Colonic mucosa (tissue), 4 donors: ENCODE measurements at regions not wholly inside any gene's neighbourhood (a gene's known extent, or its start where the extent isn't known, plus 50 kb on each side); places are given as distances from the start of the nearest gene placed in this dataset.

Experiments used
- DNase-seq: peaks from one replicate; pipeline ENCODE4 v3.0.0-alpha.2; 2020
- H3K27ac ChIP-seq: fragments of 200-600 bp; one replicate; pipeline ENCODE4 v1.8.0; 2021
- H3K27me3 ChIP-seq: fragments of 200-600 bp; one replicate; pipeline ENCODE4 v1.8.0; 2021
- H3K36me3 ChIP-seq: fragments of 200-600 bp; one replicate; pipeline ENCODE4 v1.8.0; 2021
- H3K4me1 ChIP-seq: fragments of 200-600 bp; one replicate; pipeline ENCODE4 v1.8.0; 2021; ENCODE audit warnings: mild to moderate bottlenecking
- H3K4me3 ChIP-seq: fragments of 200-600 bp; one replicate; pipeline ENCODE4 v1.8.0; 2021
- H3K9ac ChIP-seq, 2 donors: one replicate each; pipeline ENCODE4 v1.7.0; 2013; ENCODE audit warnings: control low read depth in 2 of 2, low read depth in 2 of 2, low read length in 2 of 2
- H3K9me3 ChIP-seq: fragments of 200-600 bp; one replicate; pipeline ENCODE4 v1.8.0; 2021
- intact Hi-C: fragments of 100-400 bp; cut with DNase I; formaldehyde crosslinking; loops from one replicate; pipeline ENCODE4 v1.14.1; 2022
- TF ChIP-seq, protein P1 (sequence below): fragments of 200-600 bp; IDR thresholded peaks from one replicate; pipeline ENCODE4 v1.8.0; 2022; ENCODE audit warnings: antibody characterized with exemption, mild to moderate bottlenecking
- donor health status: healthy.
- donor health status: DM: no; HTN: no; CAD: no.
- donor health status: DM: no; HTN: no; CAD: no.

- TF ChIP-seq, protein P1, sequence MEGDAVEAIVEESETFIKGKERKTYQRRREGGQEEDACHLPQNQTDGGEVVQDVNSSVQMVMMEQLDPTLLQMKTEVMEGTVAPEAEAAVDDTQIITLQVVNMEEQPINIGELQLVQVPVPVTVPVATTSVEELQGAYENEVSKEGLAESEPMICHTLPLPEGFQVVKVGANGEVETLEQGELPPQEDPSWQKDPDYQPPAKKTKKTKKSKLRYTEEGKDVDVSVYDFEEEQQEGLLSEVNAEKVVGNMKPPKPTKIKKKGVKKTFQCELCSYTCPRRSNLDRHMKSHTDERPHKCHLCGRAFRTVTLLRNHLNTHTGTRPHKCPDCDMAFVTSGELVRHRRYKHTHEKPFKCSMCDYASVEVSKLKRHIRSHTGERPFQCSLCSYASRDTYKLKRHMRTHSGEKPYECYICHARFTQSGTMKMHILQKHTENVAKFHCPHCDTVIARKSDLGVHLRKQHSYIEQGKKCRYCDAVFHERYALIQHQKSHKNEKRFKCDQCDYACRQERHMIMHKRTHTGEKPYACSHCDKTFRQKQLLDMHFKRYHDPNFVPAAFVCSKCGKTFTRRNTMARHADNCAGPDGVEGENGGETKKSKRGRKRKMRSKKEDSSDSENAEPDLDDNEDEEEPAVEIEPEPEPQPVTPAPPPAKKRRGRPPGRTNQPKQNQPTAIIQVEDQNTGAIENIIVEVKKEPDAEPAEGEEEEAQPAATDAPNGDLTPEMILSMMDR, result no peak
- no peaks in the 10 kb centered on the region for H3K27me3 ChIP-seq
- no peaks in the 10 kb centered on the region for H3K9me3 ChIP-seq
- no peak overlapping the region for H3K4me3 ChIP-seq
- H3K9ac ChIP-seq, result no peak overlapping the region
- no peak for DNase-seq
- H3K4me1 ChIP-seq, result no peaks in the 10 kb centered on the region
- no peak overlapping the region for H3K27ac ChIP-seq
- H3K36me3 ChIP-seq, result no peaks in the 10 kb centered on the region
- intact Hi-C loops, result no loop called here
Observed at GRCh38 chr1:79226963-79227362, 220.4 kb upstream of the ADGRL4 start.

GRCh38 chr1:79224537-79224936 lies 218.0 kb upstream of the ADGRL4 start:
- Histone ChIP-seq H3K4me3 (no peak overlapping the region), H3K9me3 (no peaks in the 10 kb centered on the region), H3K36me3 (no peaks in the 10 kb centered on the region), H3K27ac (no peak overlapping the region), H3K9ac (no peak overlapping the region), H3K27me3 (no peaks in the 10 kb centered on the region), H3K4me1 (no peaks in the 10 kb centered on the region)
- intact Hi-C loops, result no loop called here
- TF ChIP-seq, protein P1, result no peak
- no peak for DNase-seq

DNA sequence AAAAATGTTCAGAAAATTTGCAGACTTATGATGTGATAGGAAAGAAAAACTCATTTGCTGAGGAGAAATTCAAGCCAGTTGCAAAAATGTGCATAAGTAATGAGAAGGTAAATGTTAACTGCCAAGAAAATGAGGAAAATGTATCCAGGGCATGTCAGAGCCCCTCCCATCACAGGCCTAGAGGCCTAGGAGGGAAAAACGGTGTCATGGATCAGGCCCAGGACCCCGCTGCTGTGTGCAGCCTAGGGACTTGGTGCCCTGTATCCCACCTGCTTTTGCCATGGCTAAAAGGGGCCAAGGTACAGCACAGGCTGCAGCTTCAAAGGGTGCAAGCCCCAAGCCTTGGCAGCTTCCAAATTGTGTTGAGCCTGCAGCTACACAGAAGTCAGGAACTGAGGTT lies 214.0 kb upstream of the ADGRL4 start:
- Histone ChIP-seq H3K9ac (no peak overlapping the region), H3K36me3 (no peaks in the 10 kb centered on the region), H3K4me1 (no peaks in the 10 kb centered on the region), H3K4me3 (no peak overlapping the region), H3K9me3 (no peaks in the 10 kb centered on the region), H3K27me3 (no peaks in the 10 kb centered on the region), H3K27ac (no peak overlapping the region)
- no peak for DNase-seq
- intact Hi-C loops, result no loop called here
- TF ChIP-seq, protein P1, result no peak

DNA sequence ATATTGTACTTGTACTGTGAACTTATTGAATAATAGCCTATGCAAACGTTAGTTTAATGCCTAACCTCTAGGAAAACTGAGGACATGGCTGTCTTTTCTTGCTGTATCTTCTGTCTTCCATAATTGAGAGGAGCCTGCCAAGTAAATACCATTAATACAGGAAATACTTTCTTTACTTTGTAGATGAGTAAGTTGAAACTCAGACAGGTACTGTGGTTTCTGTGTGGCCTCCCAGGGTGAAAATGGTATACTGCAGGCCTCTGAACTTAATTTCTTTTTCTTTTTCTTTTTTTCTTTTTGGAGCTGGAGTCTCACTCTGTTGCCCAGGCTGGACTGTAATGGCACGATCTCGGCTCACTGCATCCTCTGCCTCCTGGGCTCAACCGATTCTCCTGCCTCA lies 208.8 kb upstream of the ADGRL4 start:
- H3K27ac ChIP-seq, result no peak overlapping the region

DNA sequence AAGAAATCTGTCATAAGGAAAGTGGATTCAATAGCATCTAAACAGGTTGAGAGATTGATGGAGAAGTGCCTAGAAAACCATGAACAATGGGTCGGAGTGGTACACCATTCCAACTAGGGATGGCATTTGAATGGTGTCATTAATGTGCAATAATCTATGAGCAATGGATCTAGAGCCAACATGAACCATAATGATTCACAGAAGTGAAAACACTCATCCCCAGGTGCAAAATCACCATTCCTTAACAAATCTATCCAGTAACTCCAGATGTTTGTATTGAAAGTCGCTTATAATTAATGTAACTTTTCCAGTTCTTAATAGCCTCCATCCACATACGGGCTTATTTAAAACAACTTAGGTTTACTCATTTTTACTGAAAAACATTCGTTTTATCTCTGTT lies 201.3 kb upstream of the ADGRL4 start:
- no peak overlapping the region for H3K4me3 ChIP-seq
- intact Hi-C loops, result no loop called here
- no peaks in the 10 kb centered on the region for H3K9me3 ChIP-seq
- H3K36me3 ChIP-seq, result no peaks in the 10 kb centered on the region
- H3K27me3 ChIP-seq, result no peaks in the 10 kb centered on the region
- H3K27ac ChIP-seq, result no peak overlapping the region
- H3K4me1 ChIP-seq, result no peaks in the 10 kb centered on the region
- H3K9ac ChIP-seq, result no peak overlapping the region
- TF ChIP-seq, protein P1, result no peak
- DNase-seq, result no peak

More for the DNA sequence above, 208.8 kb upstream of the ADGRL4 start:
- intact Hi-C loops, result no loop called here
- no peaks in the 10 kb centered on the region for H3K4me1 ChIP-seq
- H3K27me3 ChIP-seq, result no peaks in the 10 kb centered on the region
- no peaks in the 10 kb centered on the region for H3K9me3 ChIP-seq
- H3K36me3 ChIP-seq, result no peaks in the 10 kb centered on the region
- TF ChIP-seq, protein P1, result no peak
- DNase-seq, result no peak
- H3K4me3 ChIP-seq, result no peak overlapping the region
- H3K9ac ChIP-seq, result no peak overlapping the region

DNA sequence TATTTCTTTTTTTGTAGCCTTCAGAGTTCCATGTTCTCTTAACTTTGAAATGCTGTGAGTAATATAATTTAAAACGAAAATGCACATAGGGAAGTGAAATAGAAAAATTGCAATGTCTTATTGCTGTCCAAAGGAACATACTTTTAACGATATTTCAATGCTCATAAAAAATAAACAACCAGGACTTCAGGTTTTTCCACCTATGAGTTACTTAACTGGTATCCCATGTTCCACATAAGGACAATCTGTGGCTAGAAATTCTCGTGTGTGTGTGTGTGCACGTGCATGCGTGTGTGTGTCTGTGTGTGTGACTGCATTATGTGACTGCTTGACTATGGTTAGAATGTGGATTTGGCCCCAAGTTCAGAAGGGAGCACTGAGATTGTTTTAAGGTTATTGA lies 200.8 kb upstream of the ADGRL4 start:
- H3K27me3 ChIP-seq, result no peaks in the 10 kb centered on the region
- no peak overlapping the region for H3K27ac ChIP-seq
- DNase-seq, result no peak
- H3K4me3 ChIP-seq, result no peak overlapping the region
- no peaks in the 10 kb centered on the region for H3K4me1 ChIP-seq
- H3K9ac ChIP-seq, result no peak overlapping the region
- intact Hi-C loops, result no loop called here
- H3K36me3 ChIP-seq, result no peaks in the 10 kb centered on the region
- no peaks in the 10 kb centered on the region for H3K9me3 ChIP-seq
- TF ChIP-seq, protein P1, result no peak
